Astrocyte of the cerebellum (primary cell): ENCODE measurements at regions not wholly inside any gene's neighbourhood (a gene's known extent, or its start where the extent isn't known, plus 50 kb on each side); places are given as distances from the start of the nearest gene placed in this dataset.

Experiments
- DNase-seq: peaks from one replicate; pipeline ENCODE4 v3.0.0-alpha.2; 2011; ENCODE audit warnings: low read depth
- H3K4me3 ChIP-seq: 2 replicates; pipeline ENCODE4 v1.5.1; 2011; ENCODE audit warnings: mild to moderate bottlenecking, low read depth, low read length, moderate library complexity
- CTCF ChIP-seq: IDR thresholded peaks from 2 replicates; pipeline ENCODE4 v1.5.1; 2012; ENCODE audit warnings: low read length, low read depth, moderate library complexity, mild to moderate bottlenecking; ENCODE audit errors: missing control alignments
- in situ Hi-C: cut with HindIII; loops from 2 replicates; pipeline ENCODE4 v1.10.0; 2017; ENCODE audit warnings: low sequenced_read_pairs

DNA sequence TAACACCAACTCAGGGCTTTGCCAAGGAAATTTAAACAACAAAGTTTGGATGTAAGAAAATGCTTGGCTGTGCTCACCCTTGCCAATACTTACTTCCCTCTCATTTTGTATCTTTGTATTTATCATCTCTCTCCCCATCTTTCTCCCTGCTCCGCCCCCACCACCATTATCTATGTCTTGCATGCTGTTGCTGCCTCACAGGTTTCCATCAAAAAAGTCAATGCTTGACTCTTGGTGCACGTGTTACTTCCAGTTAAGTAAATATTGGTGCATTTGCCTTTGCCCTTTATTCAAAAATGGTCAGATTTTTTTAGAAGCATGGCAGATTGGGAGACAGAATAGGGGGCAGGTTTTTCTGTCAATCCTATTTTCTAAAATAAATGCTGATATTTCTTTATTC lies 626.0 kb downstream of the ACTR3B start:
- no peak for TF ChIP-seq CTCF
- in situ Hi-C loops: no loop called here

GRCh38 chr7:153386556-153386955 lies 627.0 kb downstream of the ACTR3B start:
- no peak for TF ChIP-seq CTCF
- in situ Hi-C loops: no loop called here
- DNase-seq: no peak
- no peak overlapping the region for H3K4me3 ChIP-seq

More for the DNA sequence above, 626.0 kb downstream of the ACTR3B start:
- DNase-seq: no peak
- H3K4me3 ChIP-seq: no peak overlapping the region

- no peak overlapping the region for H3K4me3 ChIP-seq
- no peak for DNase-seq
- TF ChIP-seq CTCF: no peak
- in situ Hi-C loops: no loop called here
These were observed 629.1 kb downstream of the ACTR3B start for GRCh38 chr7:153388611-153389010.

DNA sequence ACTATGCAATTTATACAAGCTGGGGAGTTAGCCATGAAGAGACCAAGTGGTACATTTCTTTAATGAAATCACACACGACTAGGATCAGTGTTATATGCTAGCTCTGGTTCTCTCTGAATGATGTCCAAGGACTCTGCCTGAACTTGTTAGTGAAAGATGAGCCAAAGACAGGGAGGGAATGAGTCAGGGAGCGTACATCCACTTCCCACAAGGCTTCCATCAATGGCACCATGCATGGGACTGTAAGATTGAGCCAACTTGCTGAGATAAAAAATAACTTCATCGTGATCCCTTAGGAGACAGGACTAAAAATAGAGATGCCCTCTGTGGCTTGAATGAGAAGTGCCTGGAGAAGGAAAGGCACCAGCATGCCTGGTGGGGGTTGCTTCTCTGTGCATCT lies 629.7 kb downstream of the ACTR3B start:
- in situ Hi-C loops: no loop called here
- no peak for DNase-seq
- no peak overlapping the region for H3K4me3 ChIP-seq
- TF ChIP-seq CTCF: no peak

DNA sequence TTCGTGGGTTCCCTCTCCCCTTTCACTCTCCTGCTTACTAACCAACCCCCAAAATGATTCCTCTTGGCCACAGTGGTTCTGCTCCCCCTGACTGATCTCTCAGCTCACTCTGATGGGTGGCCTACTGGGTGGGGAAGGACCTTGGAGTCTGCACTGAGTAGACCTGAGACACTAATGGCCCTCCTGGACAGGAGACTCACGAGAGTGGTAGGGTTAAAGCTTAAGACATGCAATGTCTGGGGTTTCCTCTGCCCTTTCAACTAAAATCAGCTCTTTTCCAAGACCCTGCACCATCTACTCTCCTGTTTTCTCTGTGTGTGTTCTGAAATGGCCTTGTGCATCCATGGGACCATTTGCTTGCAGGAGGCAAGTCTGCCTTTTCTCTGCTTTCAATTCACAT lies 631.4 kb downstream of the ACTR3B start:
- no peak for TF ChIP-seq CTCF
- in situ Hi-C loops: no loop called here
- no peak for DNase-seq
- no peak overlapping the region for H3K4me3 ChIP-seq

GRCh38 chr7:153392726-153393125 lies 633.2 kb downstream of the ACTR3B start:
- H3K4me3 ChIP-seq: no peak overlapping the region
- DNase-seq: no peak
- in situ Hi-C loops: no loop called here
- TF ChIP-seq CTCF: no peak

DNA sequence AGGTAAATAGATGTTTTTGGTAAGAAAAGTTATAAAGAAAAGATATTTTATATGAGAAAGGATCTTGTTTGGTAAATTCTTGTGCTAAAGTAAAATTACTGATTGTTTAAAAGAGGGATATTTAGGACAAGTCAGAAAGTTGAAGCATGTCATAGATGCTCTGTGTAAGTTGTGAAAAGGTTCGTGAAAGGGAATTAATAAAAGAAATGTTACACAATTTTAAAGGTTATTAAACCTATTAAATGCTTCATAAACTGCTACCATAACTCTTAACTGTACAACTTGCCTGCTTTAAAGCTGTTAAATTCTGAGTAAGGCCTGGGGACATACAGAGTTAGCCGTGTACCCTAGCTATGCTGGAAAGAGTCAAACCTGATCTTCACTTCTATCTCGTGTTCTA lies 634.1 kb downstream of the ACTR3B start:
- no peak overlapping the region for H3K4me3 ChIP-seq
- in situ Hi-C loops: no loop called here
- no peak for DNase-seq
- no peak for TF ChIP-seq CTCF
